Fibroblast of pulmonary artery (primary cell): ENCODE measurements at regions not wholly inside any gene's neighbourhood (a gene's known extent, or its start where the extent isn't known, plus 50 kb on each side); places are given as distances from the start of the nearest gene placed in this dataset.

Experiments used
- DNase-seq: peaks from one replicate; pipeline ENCODE4 v3.0.0-alpha.2; 2010; ENCODE audit warnings: low read depth
- H3K4me3 ChIP-seq: replicated peaks from 2 replicates; pipeline ENCODE4 v1.5.1; 2011; ENCODE audit warnings: low read depth, mild to moderate bottlenecking, control low read depth, low read length, moderate library complexity
- CTCF ChIP-seq: IDR thresholded peaks from 2 replicates; pipeline ENCODE4 v1.5.1; 2011; ENCODE audit warnings: mild to moderate bottlenecking, control low read depth, low read length, inconsistent platforms; ENCODE audit errors: missing control alignments

DNA sequence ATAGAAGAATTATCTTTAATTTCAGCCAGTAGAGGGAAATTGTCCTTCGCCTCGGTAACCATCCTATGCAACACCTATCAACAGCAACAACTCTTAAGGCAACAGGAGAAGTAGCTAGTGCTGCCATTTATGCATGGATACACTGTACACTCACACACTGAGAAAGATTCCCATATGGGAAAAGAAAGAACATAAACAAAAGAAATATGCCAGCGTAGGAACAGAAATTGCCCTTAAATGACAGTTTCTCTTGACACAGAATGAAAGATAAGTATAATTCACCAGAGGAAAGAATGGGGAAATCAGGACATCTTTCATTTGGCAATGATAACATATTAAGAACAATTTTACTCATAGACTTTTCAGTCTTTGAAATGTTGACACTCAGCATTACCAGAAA, 466.9 kb downstream of the BCAT1 start:
- H3K4me3 ChIP-seq, result no peak overlapping the region
- TF ChIP-seq CTCF, result no peak
- DNase-seq, result no peak

- no peak for TF ChIP-seq CTCF
- no peak overlapping the region for H3K4me3 ChIP-seq
- DNase-seq, result no peak
These were observed 468.0 kb downstream of the BCAT1 start for GRCh38 chr12:24480766-24481449.

- H3K4me3 ChIP-seq, result no peak overlapping the region
- TF ChIP-seq CTCF, result no peak
- no peak for DNase-seq
These were observed 469.8 kb downstream of the BCAT1 start for GRCh38 chr12:24479131-24479530.

GRCh38 chr12:24478254-24478653, 470.6 kb downstream of the BCAT1 start:
- DNase-seq, result no peak
- no peak overlapping the region for H3K4me3 ChIP-seq
- TF ChIP-seq CTCF, result no peak

- no peak overlapping the region for H3K4me3 ChIP-seq
- DNase-seq, result no peak
- no peak for TF ChIP-seq CTCF
These were observed 472.6 kb downstream of the BCAT1 start for GRCh38 chr12:24476310-24476709.

GRCh38 chr12:24475337-24475736, 473.6 kb downstream of the BCAT1 start:
- H3K4me3 ChIP-seq, result no peak overlapping the region
- TF ChIP-seq CTCF, result no peak
- no peak for DNase-seq

GRCh38 chr12:24473097-24473496, 475.8 kb downstream of the BCAT1 start:
- DNase-seq, result no peak
- no peak overlapping the region for H3K4me3 ChIP-seq
- no peak for TF ChIP-seq CTCF
